Mesendoderm (in vitro differentiated cells): ENCODE measurements at regions not wholly inside any gene's neighbourhood (a gene's known extent, or its start where the extent isn't known, plus 50 kb on each side); places are given as distances from the start of the nearest gene placed in this dataset.

ENCODE experiments used
- DNase-seq: peaks from one replicate; pipeline ENCODE4 v3.0.0; 2013
- H2AK5ac ChIP-seq: 2 replicates; pipeline ENCODE4 v1.6.1; 2013; ENCODE audit warnings: low read length, inconsistent platforms
- H2BK120ac ChIP-seq: 2 replicates; pipeline ENCODE4 v1.6.1; 2013; ENCODE audit warnings: low read depth, mild to moderate bottlenecking, low read length, moderate library complexity, mixed read lengths
- H2BK15ac ChIP-seq: replicated peaks from 2 replicates; pipeline ENCODE4 v1.6.1; 2013; ENCODE audit warnings: low read depth, mild to moderate bottlenecking, moderate library complexity
- H2BK5ac ChIP-seq: 2 replicates; pipeline ENCODE4 v1.6.1; 2013; ENCODE audit warnings: low read length, inconsistent platforms
- H3K18ac ChIP-seq: 2 replicates; pipeline ENCODE4 v1.6.1; 2013; ENCODE audit warnings: mild to moderate bottlenecking, low read length, mixed read lengths
- H3K23ac ChIP-seq: one replicate; pipeline ENCODE4 v1.6.1; 2013; ENCODE audit warnings: low read length
- H3K27ac ChIP-seq: 2 replicates; pipeline ENCODE4 v1.5.1; 2013; ENCODE audit warnings: low read depth, mild to moderate bottlenecking, inconsistent platforms, low read length, moderate library complexity
- H3K27me3 ChIP-seq: 2 replicates; pipeline ENCODE4 v1.6.1; 2013; ENCODE audit warnings: low read length, control low read depth, mild to moderate bottlenecking, inconsistent platforms; ENCODE audit not compliant: insufficient read depth, poor library complexity
- H3K36me3 ChIP-seq: 2 replicates; pipeline ENCODE4 v1.6.1; 2013; ENCODE audit warnings: low read length, inconsistent platforms; ENCODE audit not compliant: control insufficient read depth, insufficient read depth
- H3K4ac ChIP-seq: one replicate; pipeline ENCODE4 v1.6.1; 2013; ENCODE audit warnings: low read depth, mild to moderate bottlenecking, low read length, moderate library complexity
- H3K4me1 ChIP-seq: 2 replicates; pipeline ENCODE4 v1.6.1; 2013; ENCODE audit warnings: low read depth, low read length, inconsistent platforms; ENCODE audit not compliant: control insufficient read depth
- H3K4me2 ChIP-seq: 2 replicates; pipeline ENCODE4 v1.6.1; 2013; ENCODE audit warnings: low read length
- H3K4me3 ChIP-seq: 2 replicates; pipeline ENCODE4 v1.5.1; 2013; ENCODE audit warnings: mild to moderate bottlenecking, low read length
- H3K56ac ChIP-seq: one replicate; pipeline ENCODE4 v1.6.1; 2013; ENCODE audit warnings: low read length
- H3K79me1 ChIP-seq: 2 replicates; pipeline ENCODE4 v1.6.1; 2013; ENCODE audit warnings: low read length, inconsistent platforms
- H3K79me2 ChIP-seq: 2 replicates; pipeline ENCODE4 v1.6.1; 2013; ENCODE audit warnings: mild to moderate bottlenecking, low read length; ENCODE audit not compliant: control insufficient read depth, insufficient read depth
- H3K9ac ChIP-seq: 2 replicates; pipeline ENCODE4 v1.6.1; 2013; ENCODE audit warnings: low read length, inconsistent platforms
- H4K5ac ChIP-seq: one replicate; pipeline ENCODE4 v1.6.1; 2013; ENCODE audit warnings: low read length
- H4K8ac ChIP-seq: one replicate; pipeline ENCODE4 v1.6.1; 2013; ENCODE audit warnings: low read depth, mild to moderate bottlenecking, control low read depth, low read length, moderate library complexity
- WGBS: extraction: QIAGEN DNeasy Blood & Tissue Kit; methylation state at CpG from one replicate; pipeline ENCODE4 v1.1.7; 2013; ENCODE audit warnings: low lambda C conversion rate, missing lambda C conversion rate; ENCODE audit not compliant: insufficient coverage; ENCODE audit errors: extremely low coverage; 5-methylcytosine and 5-hydroxymethylcytosine counted together

DNA sequence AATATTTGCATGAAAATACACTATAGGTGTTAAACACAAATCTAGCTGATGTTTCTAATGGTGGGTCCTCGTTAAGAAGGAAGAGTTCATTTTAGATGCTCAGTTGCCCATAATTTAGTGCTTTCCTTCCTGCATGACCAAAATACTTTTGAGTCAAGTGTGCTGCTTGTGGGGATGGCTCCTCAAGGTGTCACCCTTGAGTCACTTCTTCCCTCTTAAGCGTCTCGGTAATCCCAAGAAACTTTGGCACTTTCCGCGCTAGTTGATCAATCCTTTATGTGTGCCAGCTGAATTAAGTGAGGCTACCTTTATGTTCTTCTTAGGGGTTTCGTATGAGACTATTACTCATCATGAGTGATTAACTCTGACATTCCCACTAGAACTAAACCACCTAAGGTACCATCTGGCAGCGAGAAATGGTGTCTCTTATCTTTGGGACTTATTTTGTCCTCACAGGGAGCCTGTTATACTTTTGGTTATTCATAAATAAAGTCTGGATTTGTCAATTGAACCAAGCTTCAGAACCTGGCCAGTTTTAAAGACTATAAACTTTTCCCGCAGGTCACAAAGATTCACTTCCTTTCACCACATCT lies 106.8 kb downstream of the NHLRC3 start:
- H3K4me2 ChIP-seq = no peak overlapping the region
- no peak overlapping the region for H3K4me3 ChIP-seq
- peak; percentile 73 for DNase-seq
- no peak overlapping the region for H3K27ac ChIP-seq
- H2BK5ac ChIP-seq = no peak overlapping the region
- no peak overlapping the region for H3K56ac ChIP-seq
- no peaks in the 10 kb centered on the region for H3K79me1 ChIP-seq
- H3K4ac ChIP-seq = no peak overlapping the region
- peak overlapping the region; percentile 45 for H2BK120ac ChIP-seq
- H3K36me3 ChIP-seq = no peaks in the 10 kb centered on the region
- H4K5ac ChIP-seq = no peak overlapping the region
- H2AK5ac ChIP-seq = no peak overlapping the region
- no CpG with 5 or more reads among the region's 8 CpGs for WGBS
- H2BK15ac ChIP-seq = peak overlapping the region; percentile 57
- H3K23ac ChIP-seq = no peak overlapping the region
- no peaks in the 10 kb centered on the region for H3K27me3 ChIP-seq
- no peak overlapping the region for H3K9ac ChIP-seq
- H4K8ac ChIP-seq = no peak overlapping the region
- peak overlapping the region; percentile 28 for H3K18ac ChIP-seq
- H3K4me1 ChIP-seq = peaks cover 3% of the 10 kb centered on the region
- no peaks in the 10 kb centered on the region for H3K79me2 ChIP-seq

DNA sequence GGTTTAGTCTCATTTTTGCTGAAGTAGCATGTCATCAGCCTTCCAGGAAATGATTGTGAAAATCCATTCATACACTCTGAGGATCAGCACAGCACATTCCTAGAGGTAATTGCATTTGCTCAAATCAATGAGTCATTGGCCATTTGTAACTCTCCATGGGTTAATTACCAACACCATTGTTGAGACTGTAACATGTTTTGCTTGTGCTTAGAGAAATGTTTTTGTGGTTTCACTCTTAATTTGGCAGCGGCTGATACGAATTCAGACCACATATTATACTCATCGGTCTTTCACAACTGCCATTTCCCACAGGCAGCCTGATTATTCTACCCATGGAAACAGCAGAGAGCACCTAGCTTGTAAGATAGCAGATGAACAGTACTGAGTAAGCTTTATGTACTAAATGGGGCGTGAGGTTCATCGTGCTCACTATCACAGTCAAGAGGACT lies 110.3 kb downstream of the NHLRC3 start:
- no peak overlapping the region for H2AK5ac ChIP-seq
- WGBS = no CpG with 5 or more reads among the region's 5 CpGs

DNA sequence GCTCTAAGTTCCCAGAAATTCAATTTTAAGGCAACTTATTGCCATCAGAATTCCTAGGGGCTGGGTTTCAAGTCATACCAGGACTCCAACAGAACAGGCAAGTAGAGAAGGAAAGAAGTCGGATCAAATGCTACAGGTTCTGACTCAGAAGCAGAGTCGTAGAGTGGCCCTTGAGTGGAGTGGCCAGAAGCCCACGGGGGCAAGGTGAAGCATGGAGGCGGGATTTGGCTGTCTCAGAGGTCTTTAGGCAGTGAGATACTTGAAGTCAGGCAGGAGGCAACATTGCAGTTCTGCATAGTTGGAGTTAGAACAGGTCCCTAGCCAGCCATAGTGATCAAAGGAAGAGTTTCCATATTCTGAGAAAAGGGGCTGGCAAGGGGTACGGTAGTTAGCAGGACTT lies 111.6 kb downstream of the NHLRC3 start:
- no peak overlapping the region for H3K56ac ChIP-seq
- H3K18ac ChIP-seq = peak overlapping the region; percentile 4
- H3K4me1 ChIP-seq = peaks cover 3% of the 10 kb centered on the region
- H3K4ac ChIP-seq = no peak overlapping the region
- peak overlapping the region; percentile 61 for H2AK5ac ChIP-seq
- H4K5ac ChIP-seq = no peak overlapping the region
- H4K8ac ChIP-seq = no peak overlapping the region
- no peak overlapping the region for H3K23ac ChIP-seq
- H3K36me3 ChIP-seq = no peaks in the 10 kb centered on the region
- no peak overlapping the region for H3K4me2 ChIP-seq
- no peak overlapping the region for H3K4me3 ChIP-seq
- H3K27me3 ChIP-seq = no peaks in the 10 kb centered on the region
- no peak overlapping the region for H2BK15ac ChIP-seq
- H3K79me1 ChIP-seq = no peaks in the 10 kb centered on the region
- no peak overlapping the region for H3K9ac ChIP-seq
- no peak overlapping the region for H2BK120ac ChIP-seq
- no CpG with 5 or more reads among the region's 5 CpGs for WGBS
- no peak for DNase-seq
- H3K79me2 ChIP-seq = no peaks in the 10 kb centered on the region
- peak overlapping the region; percentile 43 for H2BK5ac ChIP-seq
- H3K27ac ChIP-seq = no peak overlapping the region

More for the DNA sequence above, 110.3 kb downstream of the NHLRC3 start:
- peaks cover 3% of the 10 kb centered on the region for H3K4me1 ChIP-seq
- H2BK5ac ChIP-seq = peak overlapping the region; percentile 35
- H3K23ac ChIP-seq = no peak overlapping the region
- peak; percentile 92 for DNase-seq
- no peak overlapping the region for H3K4ac ChIP-seq
- H3K27ac ChIP-seq = peak overlapping the region; percentile 43
- H3K4me2 ChIP-seq = no peak overlapping the region
- H3K9ac ChIP-seq = no peak overlapping the region
- H4K8ac ChIP-seq = no peak overlapping the region
- H3K18ac ChIP-seq = peak overlapping the region; percentile 56
- no peaks in the 10 kb centered on the region for H3K79me2 ChIP-seq
- H3K36me3 ChIP-seq = no peaks in the 10 kb centered on the region
- H3K4me3 ChIP-seq = no peak overlapping the region
- peak overlapping the region; percentile 56 for H3K56ac ChIP-seq
- H2BK15ac ChIP-seq = no peak overlapping the region
- H4K5ac ChIP-seq = no peak overlapping the region
- no peaks in the 10 kb centered on the region for H3K79me1 ChIP-seq
- H2BK120ac ChIP-seq = no peak overlapping the region
- no peaks in the 10 kb centered on the region for H3K27me3 ChIP-seq

GRCh38 chr13:39154041-39154440 lies 115.8 kb downstream of the NHLRC3 start:
- Histone ChIP-seq H3K4me2 (no peak overlapping the region), H3K18ac (no peak overlapping the region), H3K79me2 (no peaks in the 10 kb centered on the region), H3K36me3 (no peaks in the 10 kb centered on the region), H3K4ac (no peak overlapping the region), H3K79me1 (no peaks in the 10 kb centered on the region), H4K5ac (no peak overlapping the region), H3K9ac (no peak overlapping the region), H2BK5ac (no peak overlapping the region), H3K23ac (no peak overlapping the region), H3K56ac (no peak overlapping the region), H2AK5ac (no peak overlapping the region), H3K4me3 (no peak overlapping the region), H2BK15ac (no peak overlapping the region), H3K27me3 (no peaks in the 10 kb centered on the region), H3K4me1 (peaks cover 2% of the 10 kb centered on the region), H2BK120ac (no peak overlapping the region), H3K27ac (no peak overlapping the region), H4K8ac (no peak overlapping the region)
- no peak for DNase-seq

DNA sequence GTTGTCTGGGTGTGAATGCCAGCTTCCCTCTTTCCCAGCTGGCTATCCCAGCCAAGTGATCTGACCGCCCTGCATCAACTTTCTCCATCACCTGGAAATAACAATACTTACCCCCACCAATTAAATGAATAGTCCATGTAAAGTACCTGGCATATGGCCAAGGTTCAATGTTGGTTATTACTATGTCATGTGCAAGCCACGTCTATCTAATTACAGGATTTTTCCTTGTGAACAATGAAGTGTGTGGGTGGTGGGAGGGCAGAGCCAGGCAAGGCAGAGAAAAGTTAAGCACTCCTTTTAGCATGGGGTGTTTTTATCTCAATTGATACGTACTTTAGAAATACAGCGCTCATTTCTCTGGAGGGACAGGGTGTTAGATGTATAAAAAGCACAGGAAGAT lies 121.1 kb downstream of the NHLRC3 start:
- Histone ChIP-seq H3K79me2 (no peaks in the 10 kb centered on the region), H3K4me2 (no peak overlapping the region), H4K8ac (no peak overlapping the region), H3K27me3 (no peaks in the 10 kb centered on the region), H3K9ac (no peak overlapping the region), H3K4me3 (no peak overlapping the region), H3K36me3 (no peaks in the 10 kb centered on the region), H3K18ac (no peak overlapping the region), H3K56ac (no peak overlapping the region), H2BK120ac (no peak overlapping the region), H3K23ac (no peak overlapping the region), H2BK15ac (no peak overlapping the region), H3K79me1 (no peaks in the 10 kb centered on the region), H2AK5ac (no peak overlapping the region), H3K4me1 (peaks cover 2% of the 10 kb centered on the region), H3K4ac (no peak overlapping the region), H4K5ac (no peak overlapping the region), H3K27ac (no peak overlapping the region), H2BK5ac (no peak overlapping the region)
- no peak for DNase-seq
- no CpG with 5 or more reads among the region's 4 CpGs for WGBS

DNA sequence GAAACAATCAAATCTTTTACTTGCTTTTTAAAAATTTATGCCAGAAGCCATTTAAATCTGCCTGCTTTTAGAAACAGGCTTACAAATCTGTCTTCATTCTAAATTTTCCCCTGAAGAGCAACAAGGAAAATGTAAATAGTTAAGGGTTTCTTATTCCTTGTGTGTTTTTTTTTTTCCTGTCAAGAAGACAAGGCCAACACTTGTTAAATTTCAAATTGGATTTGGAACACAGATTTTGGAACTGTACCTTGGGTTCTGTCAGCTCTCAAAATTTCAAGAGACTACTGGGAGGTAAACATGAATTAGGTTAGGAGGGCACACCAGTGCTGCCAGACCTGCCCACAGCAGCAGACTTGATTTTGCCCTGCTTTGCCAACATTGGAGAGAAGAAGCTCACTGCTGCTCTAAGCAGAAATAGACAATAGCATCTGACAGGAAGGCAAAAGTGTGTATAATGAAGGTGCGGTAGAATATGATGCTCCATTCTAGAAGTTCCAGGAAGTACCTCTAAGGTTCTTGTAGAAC lies 121.7 kb downstream of the NHLRC3 start:
- H2BK120ac ChIP-seq = no peak overlapping the region
- H3K4ac ChIP-seq = no peak overlapping the region
- H4K8ac ChIP-seq = no peak overlapping the region
- no peak overlapping the region for H2AK5ac ChIP-seq
- no CpG with 5 or more reads among the region's 1 CpG for WGBS
- H3K23ac ChIP-seq = no peak overlapping the region
- no peaks in the 10 kb centered on the region for H3K27me3 ChIP-seq
- no peak overlapping the region for H2BK5ac ChIP-seq
- no peak overlapping the region for H2BK15ac ChIP-seq
- no peak overlapping the region for H3K9ac ChIP-seq
- H3K79me2 ChIP-seq = no peaks in the 10 kb centered on the region
- no peak overlapping the region for H3K4me3 ChIP-seq
- H3K56ac ChIP-seq = no peak overlapping the region
- peaks cover 2% of the 10 kb centered on the region for H3K4me1 ChIP-seq
- no peaks in the 10 kb centered on the region for H3K79me1 ChIP-seq
- DNase-seq = no peak
- no peak overlapping the region for H3K4me2 ChIP-seq
- no peaks in the 10 kb centered on the region for H3K36me3 ChIP-seq
- H3K18ac ChIP-seq = no peak overlapping the region
- H3K27ac ChIP-seq = no peak overlapping the region
- no peak overlapping the region for H4K5ac ChIP-seq
